ENCODE measurements at regions not wholly inside any gene's neighbourhood (a gene's known extent, or its start where the extent isn't known, plus 50 kb on each side); places are given as distances from the start of the nearest gene placed in this dataset.

GRCh38 chr2:14543284-14543683, 89.2 kb upstream of the LRATD1 start:
- no peaks in the 10 kb centered on the region for H3K36me3 ChIP-seq (ENCODE audit: control insufficient read depth, insufficient read depth, low read length)
- no peak overlapping the region for H3K4me3 ChIP-seq (ENCODE audit: low read depth, low read length)
- DNase-seq (ENCODE audit: low read depth): no peak
- no peaks in the 10 kb centered on the region for H3K27me3 ChIP-seq (ENCODE audit: control insufficient read depth, insufficient read depth, low read length)
- no peak for TF ChIP-seq CTCF (IDR thresholded peaks at IDR 0.05; ENCODE audit: insufficient read depth, low read length, poor library complexity, severe bottlenecking)

GRCh38 chr2:14544247-14544646, 88.3 kb upstream of the LRATD1 start:
- DNase-seq (ENCODE audit: low read depth): no peak
- Histone ChIP-seq H3K36me3 (ENCODE audit: control insufficient read depth, insufficient read depth, low read length) (no peaks in the 10 kb centered on the region), H3K27me3 (ENCODE audit: control insufficient read depth, insufficient read depth, low read length) (no peaks in the 10 kb centered on the region), H3K4me3 (ENCODE audit: low read depth, low read length) (no peak overlapping the region)
- TF ChIP-seq CTCF (IDR thresholded peaks at IDR 0.05; ENCODE audit: insufficient read depth, low read length, poor library complexity, severe bottlenecking): no peak

GRCh38 chr2:14547830-14548229, 84.7 kb upstream of the LRATD1 start:
- Histone ChIP-seq H3K27me3 (ENCODE audit: control insufficient read depth, insufficient read depth, low read length) (no peaks in the 10 kb centered on the region), H3K4me3 (ENCODE audit: low read depth, low read length) (no peak overlapping the region), H3K36me3 (ENCODE audit: control insufficient read depth, insufficient read depth, low read length) (no peaks in the 10 kb centered on the region)
- DNase-seq (ENCODE audit: low read depth): no peak
- TF ChIP-seq CTCF (IDR thresholded peaks at IDR 0.05; ENCODE audit: insufficient read depth, low read length, poor library complexity, severe bottlenecking): no peak

- Histone ChIP-seq H3K36me3 (ENCODE audit: control insufficient read depth, insufficient read depth, low read length) (no peaks in the 10 kb centered on the region), H3K4me3 (ENCODE audit: low read depth, low read length) (no peak overlapping the region), H3K27me3 (ENCODE audit: control insufficient read depth, insufficient read depth, low read length) (no peaks in the 10 kb centered on the region)
- TF ChIP-seq CTCF (IDR thresholded peaks at IDR 0.05; ENCODE audit: insufficient read depth, low read length, poor library complexity, severe bottlenecking): no peak
- no peak for DNase-seq (ENCODE audit: low read depth)
These were observed 81.9 kb upstream of the LRATD1 start for GRCh38 chr2:14550658-14551057.

- H3K4me3 ChIP-seq (ENCODE audit: low read depth, low read length): no peak overlapping the region
- DNase-seq (ENCODE audit: low read depth): no peak
These were observed 81.4 kb upstream of the LRATD1 start for GRCh38 chr2:14551069-14551468.

More at GRCh38 chr2:14551069-14551468, 81.4 kb upstream of the LRATD1 start:
- TF ChIP-seq CTCF (IDR thresholded peaks at IDR 0.05; ENCODE audit: insufficient read depth, low read length, poor library complexity, severe bottlenecking): no peak
- no peaks in the 10 kb centered on the region for H3K36me3 ChIP-seq (ENCODE audit: control insufficient read depth, insufficient read depth, low read length)
- H3K27me3 ChIP-seq (ENCODE audit: control insufficient read depth, insufficient read depth, low read length): no peaks in the 10 kb centered on the region

All from kidney epithelial cell (primary cell).